GM23338 (cell line): ENCODE measurements at regions not wholly inside any gene's neighbourhood (a gene's known extent, or its start where the extent isn't known, plus 50 kb on each side); places are given as distances from the start of the nearest gene placed in this dataset.

Experiments used
- ATAC-seq: fragments of 200-7000 bp; cut with Tn5 transposase; 3 replicates; pipeline ENCODE4 v1.9.1; 2020
- DNase-seq: peaks from one replicate; pipeline ENCODE4 v3.0.0-alpha.2; 2015; ENCODE audit warnings: low spot score
- H2AFZ ChIP-seq: fragments of 200-600 bp; sonication (generic); 2 replicates; pipeline ENCODE4 v1.8.0; 2016; ENCODE audit warnings: antibody characterized with exemption, mild to moderate bottlenecking, moderate library complexity
- H3F3A ChIP-seq: fragments of 200-600 bp; sonication (generic); replicated peaks from 2 replicates; pipeline ENCODE4 v1.8.0; 2017; ENCODE audit warnings: antibody characterized with exemption, mixed run types, low read depth
- H3K27ac ChIP-seq: fragments of 200-600 bp; sonication (generic); 2 replicates; pipeline ENCODE4 v1.6.1; 2016; ENCODE audit warnings: low read depth
- H3K27me3 ChIP-seq: fragments of 200-600 bp; sonication (generic); 2 replicates; pipeline ENCODE4 v1.8.0; 2016; ENCODE audit warnings: mild to moderate bottlenecking, mixed run types, moderate library complexity; ENCODE audit not compliant: insufficient read depth
- H3K36me3 ChIP-seq: fragments of 200-600 bp; sonication (generic); 2 replicates; pipeline ENCODE4 v1.8.0; 2016; ENCODE audit warnings: mild to moderate bottlenecking; ENCODE audit not compliant: insufficient read depth
- H3K4me1 ChIP-seq: fragments of 200-600 bp; sonication (generic); 2 replicates; pipeline ENCODE4 v1.8.0; 2016; ENCODE audit warnings: mild to moderate bottlenecking, moderate library complexity; ENCODE audit not compliant: insufficient read depth
- H3K4me2 ChIP-seq: fragments of 200-600 bp; sonication (generic); 2 replicates; pipeline ENCODE4 v1.7.1; 2017; ENCODE audit warnings: mixed run types
- H3K4me3 ChIP-seq: fragments of 200-600 bp; sonication (generic); 2 replicates; pipeline ENCODE4 v1.6.1; 2016; ENCODE audit warnings: mixed run types
- H3K79me2 ChIP-seq: fragments of 200-600 bp; sonication (generic); replicated peaks from 2 replicates; pipeline ENCODE4 v1.8.0; 2017; ENCODE audit warnings: mild to moderate bottlenecking; ENCODE audit not compliant: insufficient read depth
- H3K9me2 ChIP-seq: fragments of 200-600 bp; sonication (generic); 2 replicates; pipeline ENCODE4 v1.8.0; 2017; ENCODE audit not compliant: insufficient read depth
- H4K20me1 ChIP-seq: fragments of 200-600 bp; sonication (generic); replicated peaks from 2 replicates; pipeline ENCODE4 v1.8.0; 2017; ENCODE audit warnings: mild to moderate bottlenecking; ENCODE audit not compliant: insufficient read depth
- H3K27ac Mint-ChIP-seq: 2 replicates; pipeline ENCODE4 v1.8.0; 2020; ENCODE audit warnings: inconsistent platforms, mild to moderate bottlenecking, moderate library complexity, mixed read lengths
- H3K27me3 Mint-ChIP-seq: 3 replicates; pipeline ENCODE4 v1.8.0; 2022; ENCODE audit warnings: low read depth, mild to moderate bottlenecking, moderate library complexity, mixed read lengths, inconsistent platforms; ENCODE audit not compliant: insufficient read depth, poor library complexity
- H3K36me3 Mint-ChIP-seq: 3 replicates; pipeline ENCODE4 v1.8.0; 2021; ENCODE audit warnings: low read depth, mild to moderate bottlenecking, inconsistent platforms, moderate library complexity, mixed read lengths
- H3K4me1 Mint-ChIP-seq: 3 replicates; pipeline ENCODE4 v1.8.0; 2020; ENCODE audit warnings: mild to moderate bottlenecking, inconsistent platforms, mixed read lengths
- H3K4me3 Mint-ChIP-seq: 3 replicates; pipeline ENCODE4 v1.8.0; 2021; ENCODE audit warnings: moderate library complexity, mild to moderate bottlenecking, inconsistent platforms, mixed read lengths
- H3K9me3 Mint-ChIP-seq: 3 replicates; pipeline ENCODE4 v1.8.0; 2020; ENCODE audit warnings: moderate library complexity, mild to moderate bottlenecking, inconsistent platforms, mixed read lengths
- CTCF ChIP-seq, 2 experiments: fragments of 200-600 bp in 1 of 2; sonication (generic) in 1 of 2; conservative IDR thresholded peaks; 2 replicates each; pipeline versions ENCODE4 v1.5.1 to v1.6.1; 2016 to 2017; ENCODE audit warnings: antibody characterized with exemption in 2 of 2, low read depth in 2 of 2, mild to moderate bottlenecking in 2 of 2, moderate library complexity in 1 of 2
- ETS1 ChIP-seq: IDR thresholded peaks from 2 replicates; pipeline ENCODE4 v1.6.1; 2016; ENCODE audit warnings: antibody characterized with exemption
- EZH2phosphoT487 ChIP-seq: fragments of 200-600 bp; sonication (generic); IDR thresholded peaks from one replicate; pipeline ENCODE4 v1.8.1; 2018; ENCODE audit warnings: antibody characterized with exemption; ENCODE audit not compliant: unreplicated experiment
- NANOG ChIP-seq: IDR thresholded peaks from 2 replicates; pipeline ENCODE4 v1.6.1; 2016; ENCODE audit warnings: antibody characterized with exemption, borderline replicate concordance
- POLR2AphosphoS5 ChIP-seq: IDR thresholded peaks from 2 replicates; pipeline ENCODE4 v1.6.1; 2016; ENCODE audit warnings: antibody characterized with exemption, low read depth
- REST ChIP-seq: IDR thresholded peaks from one replicate; pipeline ENCODE4 v1.6.1; 2018; ENCODE audit warnings: antibody characterized with exemption; ENCODE audit not compliant: unreplicated experiment
- ZNF114 ChIP-seq: fragments of 250-450 bp; sonication (Bioruptor Pico); IDR thresholded peaks from 2 replicates; pipeline ENCODE4 v1.5.0; 2020; ENCODE audit warnings: mild to moderate bottlenecking, moderate library complexity
- ZNF331 ChIP-seq: fragments of 250-450 bp; sonication (Bioruptor Pico); IDR thresholded peaks from 2 replicates; pipeline ENCODE4 v1.5.0; 2020; ENCODE audit warnings: low read depth, mild to moderate bottlenecking, moderate library complexity
- ZNF462 ChIP-seq: fragments of 250-450 bp; sonication (Bioruptor Pico); IDR thresholded peaks from 2 replicates; pipeline ENCODE4 v1.5.0; 2020; ENCODE audit warnings: mild to moderate bottlenecking, moderate library complexity

GRCh38 chr19:32287811-32288227, 57.6 kb upstream of the ZNF507 start:
- Mint-ChIP-seq H3K4me1 (peaks cover 8% of the 10 kb centered on the region; the same call in 1 of the 3 replicates), H3K9me3 (no peaks in the 10 kb centered on the region), H3K27ac (peak overlapping the region; percentile 79; the same call in 1 of the 2 replicates), H3K27me3 (peaks cover 2% of the 10 kb centered on the region), H3K36me3 (no peaks in the 10 kb centered on the region), H3K4me3 (no peak overlapping the region)
- no peak overlapping the region for H3K4me2 ChIP-seq
- no peaks in the 10 kb centered on the region for H3K9me2 ChIP-seq
- H3K4me1 ChIP-seq = no peaks in the 10 kb centered on the region
- H4K20me1 ChIP-seq = no peaks in the 10 kb centered on the region
- no peaks in the 10 kb centered on the region for H3K27me3 ChIP-seq
- H3F3A ChIP-seq = no peaks in the 10 kb centered on the region
- TF ChIP-seq NANOG = no peak
- TF ChIP-seq CTCF (conservative IDR thresholded peaks at IDR 0.05; ENCODE audit: low read depth in 2 of 2) = peak; percentile 69 to 96
- H2AFZ ChIP-seq = peak overlapping the region; percentile 93
- no peaks in the 10 kb centered on the region for H3K79me2 ChIP-seq
- H3K27ac ChIP-seq = no peak overlapping the region
- no peaks in the 10 kb centered on the region for H3K36me3 ChIP-seq
- DNase-seq = peak; percentile 87
- H3K4me3 ChIP-seq = no peak overlapping the region
- peak; percentile 99 for ATAC-seq

GRCh38 chr19:32289566-32290210, 55.7 kb upstream of the ZNF507 start:
- H3K27ac ChIP-seq = no peak overlapping the region
- Mint-ChIP-seq H3K27me3 (peaks cover 2% of the 10 kb centered on the region), H3K36me3 (no peaks in the 10 kb centered on the region), H3K4me3 (no peak overlapping the region), H3K4me1 (peaks cover 8% of the 10 kb centered on the region; the same call in 1 of the 3 replicates), H3K9me3 (no peaks in the 10 kb centered on the region), H3K27ac (no peak overlapping the region)
- H3F3A ChIP-seq = no peaks in the 10 kb centered on the region
- H3K79me2 ChIP-seq = no peaks in the 10 kb centered on the region
- no peak overlapping the region for H3K4me3 ChIP-seq
- no peaks in the 10 kb centered on the region for H3K9me2 ChIP-seq
- H3K4me2 ChIP-seq = no peak overlapping the region
- H4K20me1 ChIP-seq = no peaks in the 10 kb centered on the region
- ATAC-seq (no peak), DNase-seq (no peak)
- no peak overlapping the region for H2AFZ ChIP-seq
- no peaks in the 10 kb centered on the region for H3K4me1 ChIP-seq
- no peaks in the 10 kb centered on the region for H3K27me3 ChIP-seq
- H3K36me3 ChIP-seq = no peaks in the 10 kb centered on the region
- no peak for TF ChIP-seq ZNF462 (CRISPR knock-in tag)
- no peak for TF ChIP-seq REST
- TF ChIP-seq ETS1 = no peak
- no peak for TF ChIP-seq ZNF114 (CRISPR knock-in tag)
- TF ChIP-seq POLR2AphosphoS5 = no peak
- no peak for TF ChIP-seq EZH2phosphoT487
- TF ChIP-seq ZNF331 (CRISPR knock-in tag) = no peak
- TF ChIP-seq NANOG = no peak
